LNCaP clone FGC (cell line): ENCODE measurements at regions not wholly inside any gene's neighbourhood (a gene's known extent, or its start where the extent isn't known, plus 50 kb on each side); places are given as distances from the start of the nearest gene placed in this dataset.

Experiments used
- DNase-seq: peaks from one replicate; pipeline ENCODE4 v3.0.0-alpha.2; 2011; ENCODE audit warnings: low read depth
- H3K4me3 ChIP-seq: 2 replicates; pipeline ENCODE4 v1.5.1; 2011; ENCODE audit warnings: mild to moderate bottlenecking, low read depth, low read length, control low read depth
- CTCF ChIP-seq: IDR thresholded peaks from 2 replicates; pipeline ENCODE4 v1.5.1; 2012; ENCODE audit warnings: mild to moderate bottlenecking; ENCODE audit not compliant: control insufficient read depth, insufficient read depth; ENCODE audit errors: extremely low read depth

- H3K4me3 ChIP-seq, result no peak overlapping the region
- TF ChIP-seq CTCF, result no peak
- no peak for DNase-seq
Measured at GRCh38 chr2:193590831-193591230, 1396.1 kb upstream of the TMEFF2 start.

- peak; percentile 54 for TF ChIP-seq CTCF
- peak; percentile 39 for DNase-seq
- no peak overlapping the region for H3K4me3 ChIP-seq
Measured at GRCh38 chr2:193584522-193584938, 1389.8 kb upstream of the TMEFF2 start.

- no peak for TF ChIP-seq CTCF
- DNase-seq, result no peak
- H3K4me3 ChIP-seq, result no peak overlapping the region
Measured at GRCh38 chr2:193583638-193584400, 1389.1 kb upstream of the TMEFF2 start.

GRCh38 chr2:193581807-193582206, 1387.1 kb upstream of the TMEFF2 start:
- no peak for DNase-seq
- no peak for TF ChIP-seq CTCF

GRCh38 chr2:193580176-193580950, 1385.6 kb upstream of the TMEFF2 start:
- no peak for TF ChIP-seq CTCF
- H3K4me3 ChIP-seq, result no peak overlapping the region
- DNase-seq, result no peak

More at GRCh38 chr2:193581807-193582206, 1387.1 kb upstream of the TMEFF2 start:
- no peak overlapping the region for H3K4me3 ChIP-seq

GRCh38 chr2:193566886-193567285, 1372.2 kb upstream of the TMEFF2 start:
- no peak overlapping the region for H3K4me3 ChIP-seq
- no peak for DNase-seq
- TF ChIP-seq CTCF, result no peak

- TF ChIP-seq CTCF, result no peak
- no peak overlapping the region for H3K4me3 ChIP-seq
- no peak for DNase-seq
Measured at GRCh38 chr2:193566276-193566675, 1371.5 kb upstream of the TMEFF2 start.
